ENCODE measurements at regions not wholly inside any gene's neighbourhood (a gene's known extent, or its start where the extent isn't known, plus 50 kb on each side); places are given as distances from the start of the nearest gene placed in this dataset.

DNA sequence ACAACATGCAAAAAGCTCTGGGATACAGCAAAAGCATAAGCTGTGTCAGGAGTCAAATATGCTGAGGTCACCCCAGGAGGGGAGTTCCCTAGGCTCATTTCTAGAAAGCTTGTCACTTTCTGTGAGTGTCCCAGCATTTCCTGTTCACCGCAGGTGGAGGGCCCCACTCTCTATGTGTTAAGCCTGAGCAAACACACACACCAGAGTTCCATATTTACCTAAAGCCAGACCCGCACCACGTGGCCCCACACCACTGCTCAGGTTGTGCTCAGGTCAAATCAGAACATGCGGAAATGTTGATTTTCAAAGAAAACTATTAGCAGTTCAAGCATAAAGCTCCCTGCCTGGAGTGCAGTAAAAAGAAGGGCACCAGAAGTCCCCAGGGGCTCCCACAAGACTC, 259.6 kb upstream of the PPP2R2D start:
- Histone ChIP-seq H3K4me1 (ENCODE audit: insufficient read depth, low read length) (no peaks in the 10 kb centered on the region), H3F3A (ENCODE audit: low read length, unreplicated experiment) (no peaks in the 10 kb centered on the region), H3K9ac (ENCODE audit: low read length) (no peak overlapping the region), H3K9me2 (replicated peaks; ENCODE audit: low read length) (no peaks in the 10 kb centered on the region), H3K79me2 (ENCODE audit: low read length) (no peaks in the 10 kb centered on the region), H3K36me3 (ENCODE audit: low read depth, low read length) (no peaks in the 10 kb centered on the region), H2AFZ (ENCODE audit: low read length) (no peak overlapping the region), H3K27me3 (ENCODE audit: low read length) (peaks cover 20% of the 10 kb centered on the region), H3K9me3 (ENCODE audit: low read length) (no peaks in the 10 kb centered on the region), H4K20me1 (ENCODE audit: low read length) (no peaks in the 10 kb centered on the region), H3K4me2 (ENCODE audit: low read length) (no peak overlapping the region), H3K4me3 (ENCODE audit: low read length) (no peak overlapping the region), H3K27ac (ENCODE audit: low read length) (no peak overlapping the region)
- BruUV-seq (replicated peaks), result no TSS peak
- CTCF ChIA-PET, result no interaction called here
- intact Hi-C loops (cut with micrococcal nuclease), result no loop called here
- TF ChIP-seq EZH2phosphoT487 (IDR thresholded peaks at IDR 0.05; ENCODE audit: borderline replicate concordance, low read length) (no peak), EZH2 (IDR thresholded peaks at IDR 0.05; ENCODE audit: low read length, unreplicated experiment) (no peak)
- TF ChIP-seq, protein P1, sequence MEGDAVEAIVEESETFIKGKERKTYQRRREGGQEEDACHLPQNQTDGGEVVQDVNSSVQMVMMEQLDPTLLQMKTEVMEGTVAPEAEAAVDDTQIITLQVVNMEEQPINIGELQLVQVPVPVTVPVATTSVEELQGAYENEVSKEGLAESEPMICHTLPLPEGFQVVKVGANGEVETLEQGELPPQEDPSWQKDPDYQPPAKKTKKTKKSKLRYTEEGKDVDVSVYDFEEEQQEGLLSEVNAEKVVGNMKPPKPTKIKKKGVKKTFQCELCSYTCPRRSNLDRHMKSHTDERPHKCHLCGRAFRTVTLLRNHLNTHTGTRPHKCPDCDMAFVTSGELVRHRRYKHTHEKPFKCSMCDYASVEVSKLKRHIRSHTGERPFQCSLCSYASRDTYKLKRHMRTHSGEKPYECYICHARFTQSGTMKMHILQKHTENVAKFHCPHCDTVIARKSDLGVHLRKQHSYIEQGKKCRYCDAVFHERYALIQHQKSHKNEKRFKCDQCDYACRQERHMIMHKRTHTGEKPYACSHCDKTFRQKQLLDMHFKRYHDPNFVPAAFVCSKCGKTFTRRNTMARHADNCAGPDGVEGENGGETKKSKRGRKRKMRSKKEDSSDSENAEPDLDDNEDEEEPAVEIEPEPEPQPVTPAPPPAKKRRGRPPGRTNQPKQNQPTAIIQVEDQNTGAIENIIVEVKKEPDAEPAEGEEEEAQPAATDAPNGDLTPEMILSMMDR (conservative IDR thresholded peaks at IDR 0.05; ENCODE audit: low read depth, low read length), result no peak
- DNase-seq, result no peak
- ATAC-seq, result no peak
- POLR2A ChIA-PET (ENCODE audit: unreplicated experiment), result no interaction called here

DNA sequence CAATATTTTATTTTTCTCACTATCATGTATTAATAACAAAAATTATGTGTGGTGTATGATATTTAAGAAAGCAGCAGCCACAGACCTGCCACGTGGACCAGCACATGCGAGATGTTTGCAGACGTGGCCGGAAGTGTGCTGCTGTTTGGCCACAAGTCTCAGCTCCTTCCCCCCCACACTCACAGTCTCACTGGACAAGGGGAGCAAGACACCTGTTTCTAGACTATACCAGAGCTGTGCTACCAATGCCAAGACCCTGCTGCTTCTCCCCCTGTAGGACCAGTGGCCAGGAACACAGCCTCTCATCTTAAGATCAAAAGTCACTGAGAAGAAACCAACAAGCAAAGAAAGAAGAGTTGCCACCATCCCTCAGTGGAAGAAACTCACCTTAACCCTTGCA, 258.9 kb upstream of the PPP2R2D start:
- ATAC-seq, result no peak
- no peaks in the 10 kb centered on the region for H3K4me1 ChIP-seq (ENCODE audit: insufficient read depth, low read length)
- no peaks in the 10 kb centered on the region for H3K9me3 ChIP-seq (ENCODE audit: low read length)
- H3K27ac ChIP-seq (ENCODE audit: low read length), result no peak overlapping the region
- ChIA-PET POLR2A (ENCODE audit: unreplicated experiment) (no interaction called here), CTCF (no interaction called here)
- no peak for DNase-seq
- H3F3A ChIP-seq (ENCODE audit: low read length, unreplicated experiment), result no peaks in the 10 kb centered on the region
- H3K27me3 ChIP-seq (ENCODE audit: low read length), result peaks cover 26% of the 10 kb centered on the region
- H3K9me2 ChIP-seq (replicated peaks; ENCODE audit: low read length), result no peaks in the 10 kb centered on the region
- H3K4me3 ChIP-seq (ENCODE audit: low read length), result no peak overlapping the region
- BruUV-seq (replicated peaks), result no TSS peak
- intact Hi-C loops (cut with micrococcal nuclease), result no loop called here
- H3K4me2 ChIP-seq (ENCODE audit: low read length), result no peak overlapping the region
- no peaks in the 10 kb centered on the region for H4K20me1 ChIP-seq (ENCODE audit: low read length)
- no peaks in the 10 kb centered on the region for H3K36me3 ChIP-seq (ENCODE audit: low read depth, low read length)
- no peak overlapping the region for H3K9ac ChIP-seq (ENCODE audit: low read length)
- TF ChIP-seq, protein P1 (conservative IDR thresholded peaks at IDR 0.05; ENCODE audit: low read depth, low read length), result no peak
- TF ChIP-seq EZH2 (IDR thresholded peaks at IDR 0.05; ENCODE audit: low read length, unreplicated experiment) (no peak), EZH2phosphoT487 (IDR thresholded peaks at IDR 0.05; ENCODE audit: borderline replicate concordance, low read length) (no peak)
- no peaks in the 10 kb centered on the region for H3K79me2 ChIP-seq (ENCODE audit: low read length)
- H2AFZ ChIP-seq (ENCODE audit: low read length), result no peak overlapping the region

DNA sequence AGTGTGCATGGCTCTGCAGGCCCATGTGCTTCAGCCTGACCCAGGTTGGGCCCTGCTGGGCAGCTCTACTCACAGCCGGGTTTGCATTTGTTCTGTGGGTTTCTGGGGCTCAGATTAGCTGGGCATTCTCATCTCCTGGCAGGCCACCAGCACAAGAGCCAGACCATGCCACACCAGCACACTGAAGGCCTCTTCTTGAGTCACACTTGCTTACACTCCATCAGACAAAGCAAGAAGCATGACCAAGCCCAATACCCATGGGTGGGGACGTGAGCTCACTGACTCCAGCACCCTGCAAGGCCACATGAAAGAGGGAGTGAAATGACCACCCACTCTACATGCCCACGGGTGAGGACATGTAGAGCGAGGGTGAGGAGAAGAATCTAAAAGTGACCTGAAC, 257.8 kb upstream of the PPP2R2D start:
- H3K9me3 ChIP-seq (ENCODE audit: low read length), result no peaks in the 10 kb centered on the region
- H3F3A ChIP-seq (ENCODE audit: low read length, unreplicated experiment), result no peaks in the 10 kb centered on the region
- DNase-seq (no peak), ATAC-seq (no peak)
- H3K4me3 ChIP-seq (ENCODE audit: low read length), result no peak overlapping the region
- POLR2A ChIA-PET (ENCODE audit: unreplicated experiment), result no interaction called here
- H3K27me3 ChIP-seq (ENCODE audit: low read length), result peaks cover 34% of the 10 kb centered on the region
- no peaks in the 10 kb centered on the region for H3K4me1 ChIP-seq (ENCODE audit: insufficient read depth, low read length)
- no peak overlapping the region for H3K4me2 ChIP-seq (ENCODE audit: low read length)
- TF ChIP-seq, protein P1 (conservative IDR thresholded peaks at IDR 0.05; ENCODE audit: low read depth, low read length), result no peak
- no peak for TF ChIP-seq EZH2 (IDR thresholded peaks at IDR 0.05; ENCODE audit: low read length, unreplicated experiment)
- no peak for TF ChIP-seq EZH2phosphoT487 (IDR thresholded peaks at IDR 0.05; ENCODE audit: borderline replicate concordance, low read length)
- H3K36me3 ChIP-seq (ENCODE audit: low read depth, low read length), result no peaks in the 10 kb centered on the region
- intact Hi-C loops (cut with micrococcal nuclease), result no loop called here
- H3K79me2 ChIP-seq (ENCODE audit: low read length), result no peaks in the 10 kb centered on the region
- no peaks in the 10 kb centered on the region for H3K9me2 ChIP-seq (replicated peaks; ENCODE audit: low read length)
- no peak overlapping the region for H3K27ac ChIP-seq (ENCODE audit: low read length)
- no peaks in the 10 kb centered on the region for H4K20me1 ChIP-seq (ENCODE audit: low read length)
- CTCF ChIA-PET, result no interaction called here
- H2AFZ ChIP-seq (ENCODE audit: low read length), result no peak overlapping the region
- H3K9ac ChIP-seq (ENCODE audit: low read length), result no peak overlapping the region
- no TSS peak for BruUV-seq (replicated peaks)
